HG03066 (cell line): ENCODE measurements at regions not wholly inside any gene's neighbourhood (a gene's known extent, or its start where the extent isn't known, plus 50 kb on each side); places are given as distances from the start of the nearest gene placed in this dataset.
"Not testable (repeated sequence)": the region's sequence is repeated elsewhere in the genome, so short reads cannot be mapped to it uniquely, and the experiment has no call there.

Experiments used
- ATAC-seq: cut with Tn5 transposase; IDR thresholded peaks from one replicate; pipeline ENCODE4 v1.9.1; 2021; ENCODE audit warnings: low read depth; ENCODE audit not compliant: unreplicated experiment

GRCh38 chr3:20930034-20930433 lies 744.0 kb upstream of the SGO1 start:
- no peak for ATAC-seq

GRCh38 chr3:20924646-20925385 lies 738.8 kb upstream of the SGO1 start:
- no peak for ATAC-seq

- not testable (repeated sequence) for ATAC-seq
Observed at GRCh38 chr3:20921112-20921511, 735.1 kb upstream of the SGO1 start.

- no peak for ATAC-seq
Observed at GRCh38 chr3:20916951-20917606, 731.1 kb upstream of the SGO1 start.

- ATAC-seq, result no peak
Observed at GRCh38 chr3:20914310-20914709, 728.3 kb upstream of the SGO1 start.

GRCh38 chr3:20912406-20912805 lies 726.4 kb upstream of the SGO1 start:
- no peak for ATAC-seq

- no peak for ATAC-seq
Observed at GRCh38 chr3:20909511-20909910, 723.5 kb upstream of the SGO1 start.

GRCh38 chr3:20905210-20905805 lies 719.3 kb upstream of the SGO1 start:
- ATAC-seq, result no peak

GRCh38 chr3:20904671-20905070 lies 718.7 kb upstream of the SGO1 start:
- no peak for ATAC-seq

GRCh38 chr3:20898962-20899361 lies 713.0 kb upstream of the SGO1 start:
- no peak for ATAC-seq

- no peak for ATAC-seq
Observed at GRCh38 chr3:20890111-20890519, 704.1 kb upstream of the SGO1 start.

- ATAC-seq, result no peak
Observed at GRCh38 chr3:20878691-20879090, 692.7 kb upstream of the SGO1 start.

- ATAC-seq, result no peak
Observed at GRCh38 chr3:20873235-20873634, 687.2 kb upstream of the SGO1 start.

- no peak for ATAC-seq
Observed at GRCh38 chr3:20870106-20870899, 684.3 kb upstream of the SGO1 start.

- no peak for ATAC-seq
Observed at GRCh38 chr3:20865803-20866202, 679.8 kb upstream of the SGO1 start.

- ATAC-seq, result no peak
Observed at GRCh38 chr3:20861454-20861853, 675.4 kb upstream of the SGO1 start.

- ATAC-seq, result no peak
Observed at GRCh38 chr3:20857636-20858035, 671.6 kb upstream of the SGO1 start.

- ATAC-seq, result no peak
Observed at GRCh38 chr3:20853890-20854289, 667.9 kb upstream of the SGO1 start.

GRCh38 chr3:20852712-20853111 lies 666.7 kb upstream of the SGO1 start:
- no peak for ATAC-seq

- no peak for ATAC-seq
Observed at GRCh38 chr3:20849975-20850374, 664.0 kb upstream of the SGO1 start.

- ATAC-seq, result no peak
Observed at GRCh38 chr3:20846832-20847231, 660.8 kb upstream of the SGO1 start.
